K562 (cell line): ENCODE measurements at regions not wholly inside any gene's neighbourhood (a gene's known extent, or its start where the extent isn't known, plus 50 kb on each side); places are given as distances from the start of the nearest gene placed in this dataset.
"Not testable (repeated sequence)": the region's sequence is repeated elsewhere in the genome, so short reads cannot be mapped to it uniquely, and the experiment has no call there.

Experiments used
- ATAC-seq: fragments of 200-7000 bp; cut with Tn5 transposase; 3 replicates; pipeline ENCODE4 v1.9.1; 2020; ENCODE audit warnings: moderate library complexity
- BruUV-seq: library from RNA; stranded (reverse); fragments of 400-500 nt; replicated peaks from 2 replicates; lab custom pipeline; 2021; lab: Mats Ljungman, UMichigan
- CTCF ChIA-PET: fragments of 300-600 bp; formaldehyde crosslinking; extraction: SDS; loops from one replicate; lab custom pipeline; 2021; ENCODE audit warnings: low intra/inter-chr PET ratio; lab: Yijun Ruan, JAX
- POLR2A ChIA-PET: fragments of 300-600, 350-650 bp; sonication (Branson Sonifier 250); formaldehyde crosslinking; extraction: SDS; loops from one replicate; lab custom pipeline; 2021; ENCODE audit warnings: antibody characterized with exemption, inconsistent platforms; lab: Yijun Ruan, JAX
- DNase-seq, 4 experiments: peaks; one replicate each; pipeline versions ENCODE4 v3.0.0 to v3.0.0-alpha.2; 2011 to 2018; ENCODE audit warnings: low spot score in 3 of 4, mixed read lengths in 3 of 4; ENCODE audit errors: extremely low read depth in 1 of 4
- FAIRE-seq: peaks from 2 replicates; lab custom pipeline; 2011; peaks lifted over from hg19 to GRCh38; lab: Jason Lieb, UNC
- H2AFZ ChIP-seq: 2 replicates; pipeline ENCODE4 v1.6.0; 2011; ENCODE audit warnings: low read depth, low read length, control low read depth, inconsistent platforms
- H3K27ac ChIP-seq: fragments of 200-600 bp; 3 replicates; pipeline ENCODE4 v1.8.0; 2011; ENCODE audit warnings: low read depth, mild to moderate bottlenecking, control low read depth, inconsistent platforms, low read length, moderate library complexity, mixed read lengths; ENCODE audit errors: extremely low read depth
- H3K27me3 ChIP-seq, 2 experiments: fragments of 300-600 bp in 1 of 2; 2 replicates in 1 of 2; 3 replicates in 1 of 2; pipeline versions ENCODE4 v1.6.0 to v1.8.0; 2011; ENCODE audit warnings: inconsistent platforms in 2 of 2, low read length in 2 of 2, mild to moderate bottlenecking in 1 of 2, mixed read lengths in 1 of 2, moderate library complexity in 1 of 2; ENCODE audit not compliant: control insufficient read depth in 2 of 2, insufficient read depth in 2 of 2
- H3K36me3 ChIP-seq: fragments of 300-600 bp; 3 replicates; pipeline ENCODE4 v1.8.0; 2011; ENCODE audit warnings: mild to moderate bottlenecking, low read length, inconsistent platforms; ENCODE audit not compliant: control insufficient read depth, insufficient read depth
- H3K4me1 ChIP-seq, 2 experiments: fragments of 200-600 bp in 1 of 2; replicated peaks in 1 of 2; 2 replicates in 1 of 2; 3 replicates in 1 of 2; pipeline versions ENCODE4 v1.5.1 to v1.8.0; 2011; ENCODE audit warnings: inconsistent platforms in 2 of 2, low read length in 2 of 2, mild to moderate bottlenecking in 1 of 2, mixed read lengths in 1 of 2, moderate library complexity in 1 of 2; ENCODE audit not compliant: control insufficient read depth in 2 of 2, insufficient read depth in 2 of 2
- H3K4me2 ChIP-seq: 2 replicates; pipeline ENCODE4 v1.6.1; 2011; ENCODE audit warnings: low read length, control low read depth, inconsistent platforms, mixed read lengths; ENCODE audit not compliant: insufficient read depth
- H3K4me3 ChIP-seq: fragments of 200-600 bp; sonication (generic), shearing (Covaris generic); 2 replicates; pipeline ENCODE4 v1.5.1; 2016; ENCODE audit warnings: control low read depth, inconsistent platforms
- H3K79me2 ChIP-seq: fragments of 200-600 bp; 3 replicates; pipeline ENCODE4 v1.8.0; 2011; ENCODE audit warnings: low read length, inconsistent platforms; ENCODE audit not compliant: control insufficient read depth, insufficient read depth
- H3K9ac ChIP-seq, 2 experiments: 2 replicates each; pipeline versions ENCODE4 v1.6.0 to v1.6.1; 2011; ENCODE audit warnings: low read depth in 2 of 2, low read length in 2 of 2, control low read depth in 1 of 2, inconsistent platforms in 1 of 2, mild to moderate bottlenecking in 1 of 2, mixed read lengths in 1 of 2; ENCODE audit not compliant: insufficient read depth in 1 of 2
- H3K9me1 ChIP-seq: one replicate; pipeline ENCODE4 v1.6.0; 2011; ENCODE audit warnings: inconsistent platforms, mild to moderate bottlenecking, low read length, moderate library complexity; ENCODE audit not compliant: control insufficient read depth, insufficient read depth
- H3K9me3 ChIP-seq: replicated peaks from 2 replicates; pipeline ENCODE4 v1.5.1; 2011; ENCODE audit warnings: low read depth, low read length, inconsistent platforms; ENCODE audit not compliant: control insufficient read depth, insufficient read depth
- H4K20me1 ChIP-seq: replicated peaks from 2 replicates; pipeline ENCODE4 v1.6.1; 2011; ENCODE audit warnings: low read length, inconsistent platforms, mixed read lengths; ENCODE audit not compliant: control insufficient read depth, insufficient read depth
- WGBS: fragments of 100-300 bp; shearing (Covaris generic); methylation state at CpG from one replicate; pipeline ENCODE4 v1.1.6; 2016; ENCODE audit warnings: low coverage, mixed read lengths; ENCODE audit not compliant: insufficient coverage; ENCODE audit errors: missing lambda C conversion rate; 5-methylcytosine and 5-hydroxymethylcytosine counted together
- in situ Hi-C: fragments of 300-500 bp; cut with MboI; formaldehyde crosslinking; loops from 4 replicates; pipeline ENCODE4 v1.15.0; 2018; ENCODE audit warnings: inconsistent platforms, mixed read lengths
- intact Hi-C: fragments of 100-400 bp; cut with micrococcal nuclease; formaldehyde crosslinking; loops from 2 replicates; pipeline ENCODE4 v1.14.2; 2022

- H4K20me1 ChIP-seq, H3K4me2 ChIP-seq, CTCF ChIA-PET, H3K4me1 ChIP-seq, ATAC-seq, intact Hi-C loops, H3K9me1 ChIP-seq, H3K79me2 ChIP-seq, in situ Hi-C loops, H3K36me3 ChIP-seq, H3K4me3 ChIP-seq, H3K27me3 ChIP-seq, H3K9ac ChIP-seq, FAIRE-seq, H2AFZ ChIP-seq, H3K27ac ChIP-seq, POLR2A ChIA-PET, DNase-seq, H3K9me3 ChIP-seq, BruUV-seq: not testable (repeated sequence)
- WGBS = 0% methylated on average over 3 of the region's 5 CpGs
Measured at GRCh38 chr1:83479591-83480239, 519.2 kb downstream of the TTLL7 start.

GRCh38 chr1:83478127-83478526 lies 520.8 kb downstream of the TTLL7 start:
- BruUV-seq, H3K79me2 ChIP-seq, H3K36me3 ChIP-seq, ATAC-seq, H3K27me3 ChIP-seq, H4K20me1 ChIP-seq, intact Hi-C loops, H2AFZ ChIP-seq, H3K9me3 ChIP-seq, CTCF ChIA-PET, H3K9me1 ChIP-seq, FAIRE-seq, H3K4me1 ChIP-seq, H3K9ac ChIP-seq, H3K4me2 ChIP-seq, H3K27ac ChIP-seq, DNase-seq, H3K4me3 ChIP-seq, POLR2A ChIA-PET, in situ Hi-C loops: not testable (repeated sequence)
- 0% methylated on average over 3 of the region's 3 CpGs for WGBS

- 8% methylated on average over 2 of the region's 2 CpGs for WGBS
- H3K9ac ChIP-seq, intact Hi-C loops, H3K79me2 ChIP-seq, POLR2A ChIA-PET, H3K4me3 ChIP-seq, FAIRE-seq, H4K20me1 ChIP-seq, H3K4me2 ChIP-seq, H3K9me1 ChIP-seq, H3K9me3 ChIP-seq, CTCF ChIA-PET, BruUV-seq, DNase-seq, H3K4me1 ChIP-seq, H2AFZ ChIP-seq, ATAC-seq, H3K27ac ChIP-seq, in situ Hi-C loops, H3K27me3 ChIP-seq, H3K36me3 ChIP-seq: not testable (repeated sequence)
Measured at GRCh38 chr1:83476518-83476917, 522.4 kb downstream of the TTLL7 start.

- H3K9me1 ChIP-seq, H3K4me3 ChIP-seq, H3K9me3 ChIP-seq, H3K9ac ChIP-seq, DNase-seq, H3K79me2 ChIP-seq, in situ Hi-C loops, H3K27me3 ChIP-seq, H2AFZ ChIP-seq, CTCF ChIA-PET, H3K36me3 ChIP-seq, H3K4me2 ChIP-seq, ATAC-seq, H3K27ac ChIP-seq, H3K4me1 ChIP-seq, H4K20me1 ChIP-seq, BruUV-seq, POLR2A ChIA-PET, intact Hi-C loops: not testable (repeated sequence)
- FAIRE-seq = peak; percentile 23
- 1% methylated on average over 3 of the region's 3 CpGs for WGBS
Measured at GRCh38 chr1:83474946-83475345, 524.0 kb downstream of the TTLL7 start.
